IMR-90 (cell line): ENCODE measurements at regions not wholly inside any gene's neighbourhood (a gene's known extent, or its start where the extent isn't known, plus 50 kb on each side); places are given as distances from the start of the nearest gene placed in this dataset.

Source experiments
- ATAC-seq: fragments of 200-7000 bp; cut with Tn5 transposase; 2 replicates; pipeline ENCODE4 v1.9.1; 2020; ENCODE audit warnings: low read depth, mild to moderate bottlenecking, moderate library complexity
- BruUV-seq: library from RNA; stranded (reverse); fragments of 400-500 nt; replicated peaks from 2 replicates; lab custom pipeline; 2021; lab: Mats Ljungman, UMichigan
- CTCF ChIA-PET: fragments of 300-600 bp; formaldehyde crosslinking; extraction: SDS; loops from one replicate; lab custom pipeline; 2021; ENCODE audit warnings: antibody characterized with exemption; lab: Yijun Ruan, JAX
- POLR2A ChIA-PET: fragments of 300-600 bp; sonication (Branson Sonifier 250); formaldehyde crosslinking; loops from one replicate; lab custom pipeline; 2022; ENCODE audit warnings: antibody characterized with exemption; ENCODE audit not compliant: unreplicated experiment; lab: Charles Lee
- DNase-seq: peaks from one replicate; pipeline ENCODE4 v3.0.0; 2013
- H2AFZ ChIP-seq: replicated peaks from 2 replicates; pipeline ENCODE3; 2013; ENCODE audit warnings: low read length, mild to moderate bottlenecking; ENCODE audit not compliant: poor library complexity
- H2AK5ac ChIP-seq: 2 replicates; pipeline ENCODE4 v1.6.1; 2013; ENCODE audit warnings: low read depth, low read length, inconsistent platforms
- H2AK9ac ChIP-seq: replicated peaks from 2 replicates; pipeline ENCODE3; 2013; ENCODE audit warnings: mild to moderate bottlenecking, low read depth, low read length, moderate library complexity; ENCODE audit not compliant: poor library complexity
- H2BK120ac ChIP-seq: 2 replicates; pipeline ENCODE4 v1.6.1; 2013; ENCODE audit warnings: low read depth, low read length, inconsistent platforms
- H2BK15ac ChIP-seq: 3 replicates; pipeline ENCODE4 v1.6.1; 2013; ENCODE audit warnings: low read depth, low read length, inconsistent platforms
- H2BK20ac ChIP-seq: 2 replicates; pipeline ENCODE4 v1.6.1; 2013; ENCODE audit warnings: low read depth, mild to moderate bottlenecking, inconsistent platforms, low read length, moderate library complexity
- H2BK5ac ChIP-seq: 2 replicates; pipeline ENCODE4 v1.6.1; 2013; ENCODE audit warnings: mild to moderate bottlenecking, low read depth, low read length, inconsistent platforms; ENCODE audit not compliant: poor library complexity, severe bottlenecking
- H3K14ac ChIP-seq: replicated peaks from 2 replicates; pipeline ENCODE4 v1.6.1; 2013; ENCODE audit warnings: low read depth, low read length, inconsistent platforms
- H3K18ac ChIP-seq: 2 replicates; pipeline ENCODE4 v1.6.1; 2013; ENCODE audit warnings: low read depth, low read length, control low read depth
- H3K23ac ChIP-seq: 2 replicates; pipeline ENCODE4 v1.6.1; 2013; ENCODE audit warnings: low read depth, low read length, inconsistent platforms
- H3K27ac ChIP-seq: 2 replicates; pipeline ENCODE4 v1.5.1; 2013; ENCODE audit warnings: mild to moderate bottlenecking, control low read depth, low read length; ENCODE audit not compliant: insufficient read depth
- H3K27me3 ChIP-seq: 2 replicates; pipeline ENCODE4 v1.6.1; 2013; ENCODE audit warnings: low read length; ENCODE audit not compliant: control insufficient read depth, insufficient read depth
- H3K36me3 ChIP-seq: 2 replicates; pipeline ENCODE4 v1.6.1; 2013; ENCODE audit warnings: low read length, mixed read lengths; ENCODE audit not compliant: control insufficient read depth, insufficient read depth
- H3K4ac ChIP-seq: 2 replicates; pipeline ENCODE4 v1.6.1; 2013; ENCODE audit warnings: low read depth, low read length, inconsistent platforms
- H3K4me1 ChIP-seq: 2 replicates; pipeline ENCODE4 v1.6.1; 2013; ENCODE audit warnings: low read length, mixed read lengths; ENCODE audit not compliant: control insufficient read depth, insufficient read depth
- H3K4me2 ChIP-seq: 2 replicates; pipeline ENCODE4 v1.6.1; 2013; ENCODE audit warnings: low read depth, mild to moderate bottlenecking, control low read depth, low read length, moderate library complexity
- H3K4me3 ChIP-seq: 2 replicates; pipeline ENCODE4 v1.5.1; 2013; ENCODE audit warnings: low read depth, mild to moderate bottlenecking, control low read depth, low read length, moderate library complexity; ENCODE audit not compliant: insufficient read depth
- H3K56ac ChIP-seq: 2 replicates; pipeline ENCODE4 v1.6.1; 2013; ENCODE audit warnings: low read length, inconsistent platforms; ENCODE audit not compliant: insufficient read depth; ENCODE audit errors: extremely low read depth
- H3K79me1 ChIP-seq, 2 experiments: 2 replicates each; pipeline ENCODE4 v1.6.1; 2013; ENCODE audit warnings: low read length in 2 of 2, inconsistent platforms in 1 of 2, low read depth in 1 of 2
- H3K9ac ChIP-seq: 2 replicates; pipeline ENCODE4 v1.6.1; 2013; ENCODE audit warnings: low read depth, low read length, control low read depth
- H3K9me1 ChIP-seq: 2 replicates; pipeline ENCODE4 v1.6.1; 2013; ENCODE audit warnings: low read length, inconsistent platforms; ENCODE audit not compliant: insufficient read depth
- H3K9me3 ChIP-seq: 2 replicates; pipeline ENCODE4 v1.6.1; 2013; ENCODE audit warnings: low read length; ENCODE audit not compliant: control insufficient read depth, insufficient read depth
- H4K20me1 ChIP-seq: 2 replicates; pipeline ENCODE4 v1.6.1; 2013; ENCODE audit warnings: low read length, inconsistent platforms; ENCODE audit not compliant: insufficient read depth
- H4K5ac ChIP-seq: 2 replicates; pipeline ENCODE4 v1.6.1; 2013; ENCODE audit warnings: mild to moderate bottlenecking, low read depth, low read length, control low read depth
- H4K8ac ChIP-seq, 2 experiments: 2 replicates each; pipeline ENCODE4 v1.6.1; 2013; ENCODE audit warnings: low read depth in 2 of 2, low read length in 2 of 2, control low read depth in 1 of 2, inconsistent platforms in 1 of 2
- H4K91ac ChIP-seq: 2 replicates; pipeline ENCODE4 v1.6.1; 2013; ENCODE audit warnings: low read depth, low read length, inconsistent platforms; ENCODE audit not compliant: insufficient read depth
- FOS ChIP-seq: fragments of 150-350 bp; IDR thresholded peaks from 2 replicates; pipeline ENCODE4 v1.6.1; 2016; ENCODE audit warnings: low read depth, low read length
- RCOR1 ChIP-seq: IDR thresholded peaks from 2 replicates; pipeline ENCODE4 v1.6.1; 2012; ENCODE audit warnings: mild to moderate bottlenecking, low read length, improper control_type of control experiment; ENCODE audit not compliant: insufficient replicate concordance
- dilution Hi-C: fragments of 300-500 bp; cut with HindIII; formaldehyde crosslinking; loops from one replicate; pipeline ENCODE4 v1.14.3; 2018; ENCODE audit warnings: low sequenced_read_pairs; ENCODE audit not compliant: unreplicated experiment
- in situ Hi-C: fragments of 300-500 bp; cut with MboI; formaldehyde crosslinking; loops from 3 replicates; pipeline ENCODE4 v1.14.3; 2019; ENCODE audit warnings: low sequenced_read_pairs, inconsistent platforms, mixed read lengths
- intact Hi-C: fragments of 100-400 bp; cut with micrococcal nuclease; formaldehyde crosslinking; loops from 2 replicates; pipeline ENCODE4 v1.10.0; 2022

DNA sequence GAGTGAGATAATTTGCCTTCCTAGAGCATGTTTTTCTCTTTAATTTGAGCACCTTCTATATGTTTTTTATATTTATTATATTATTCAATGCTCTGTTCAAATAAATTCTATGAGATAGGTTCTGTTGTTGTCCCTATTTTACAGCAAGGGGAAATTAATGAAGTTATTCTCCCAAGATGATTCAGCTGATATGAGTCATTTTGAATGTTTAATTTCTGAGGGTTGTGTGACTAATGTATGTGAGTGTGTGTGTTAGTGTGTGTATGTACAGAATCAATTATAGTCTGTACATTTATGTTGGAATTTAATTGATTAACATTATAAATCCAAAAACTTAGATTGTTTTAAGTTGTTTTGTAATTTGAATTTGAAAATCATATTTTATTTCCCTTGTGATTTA lies 1536.7 kb upstream of the B3GALT2 start:
- intact Hi-C loops (no loop called here), dilution Hi-C loops (no loop called here), in situ Hi-C loops (no loop called here)
- H3K4me3 ChIP-seq, result no peak overlapping the region
- no peak overlapping the region for H3K18ac ChIP-seq
- no peak overlapping the region for H2BK20ac ChIP-seq
- no peaks in the 10 kb centered on the region for H3K4me1 ChIP-seq
- H4K8ac ChIP-seq, result no peak overlapping the region
- no peak overlapping the region for H3K14ac ChIP-seq
- BruUV-seq, result no TSS peak
- H2AFZ ChIP-seq, result no peak overlapping the region
- no peaks in the 10 kb centered on the region for H3K79me1 ChIP-seq
- H3K9ac ChIP-seq, result no peak overlapping the region
- CTCF ChIA-PET, result no interaction called here
- H2BK15ac ChIP-seq, result no peak overlapping the region
- H3K4me2 ChIP-seq, result no peak overlapping the region
- no peak overlapping the region for H4K91ac ChIP-seq
- peak; percentile 51; the same call in 1 of the 2 replicates for ATAC-seq
- H3K9me3 ChIP-seq, result no peaks in the 10 kb centered on the region
- no peak overlapping the region for H2BK120ac ChIP-seq
- no peak overlapping the region for H2AK9ac ChIP-seq
- no peaks in the 10 kb centered on the region for H4K20me1 ChIP-seq
- H3K27me3 ChIP-seq, result no peaks in the 10 kb centered on the region
- H3K23ac ChIP-seq, result no peak overlapping the region
- TF ChIP-seq RCOR1 (no peak), FOS (peak; percentile 63)
- H3K9me1 ChIP-seq, result no peaks in the 10 kb centered on the region
- H2BK5ac ChIP-seq, result no peak overlapping the region
- no peak overlapping the region for H3K4ac ChIP-seq
- H4K5ac ChIP-seq, result no peak overlapping the region
- no peak overlapping the region for H2AK5ac ChIP-seq
- DNase-seq, result peak; percentile 73
- no peaks in the 10 kb centered on the region for H3K36me3 ChIP-seq
- no peak overlapping the region for H3K56ac ChIP-seq
- H3K27ac ChIP-seq, result no peak overlapping the region
- POLR2A ChIA-PET, result no interaction called here
